ENCODE measurements at regions not wholly inside any gene's neighbourhood (a gene's known extent, or its start where the extent isn't known, plus 50 kb on each side); places are given as distances from the start of the nearest gene placed in this dataset.
A peak's percentile ranks its signal among the peaks of the same experiment; 100 is the strongest.
"Not testable (repeated sequence)": the region's sequence is repeated elsewhere in the genome, so short reads cannot be mapped to it uniquely, and the experiment has no call there.

DNA sequence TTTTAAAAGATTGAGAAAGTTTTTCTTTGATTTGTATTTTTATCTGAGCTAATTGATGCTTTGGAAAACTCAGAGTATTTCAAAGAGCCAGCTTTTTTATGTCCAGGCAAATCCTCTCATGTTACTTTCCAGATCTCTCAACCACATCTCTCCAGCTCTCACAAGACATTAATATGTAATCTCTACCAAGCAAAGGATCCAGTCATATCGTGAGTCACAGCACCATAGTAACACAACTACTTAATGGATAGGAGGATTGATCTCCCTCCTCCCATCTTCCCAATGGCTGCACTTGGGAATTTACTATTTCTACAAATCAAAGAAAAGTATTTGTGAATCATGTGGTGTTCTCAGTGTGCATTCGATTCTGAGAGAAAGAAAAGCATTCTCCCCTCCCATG is 63.3 kb downstream of the POU4F1 start:
- H3K9me3 Mint-ChIP-seq, result no peaks in the 10 kb centered on the region
- no peak overlapping the region for H3K4me3 Mint-ChIP-seq
- no peaks in the 10 kb centered on the region for H3K4me1 Mint-ChIP-seq
- Histone ChIP-seq H3K27ac (ENCODE audit: low read depth, low read length) (no peak overlapping the region), H3K4me1 (ENCODE audit: insufficient read depth, low read length) (no peaks in the 10 kb centered on the region), H3K36me3 (ENCODE audit: insufficient read depth, low read length) (no peaks in the 10 kb centered on the region), H3K4me3 (ENCODE audit: low read length) (no peak overlapping the region), H3K27me3 (ENCODE audit: insufficient read depth, low read length, poor library complexity, severe bottlenecking) (no peaks in the 10 kb centered on the region), H3K9me3 (ENCODE audit: low read length) (no peaks in the 10 kb centered on the region)
- peaks cover 2 to 13% of the 10 kb centered on the region in 2 donors for H3K27me3 Mint-ChIP-seq
- no peaks in the 10 kb centered on the region for H3K36me3 Mint-ChIP-seq
- ChIA-PET CTCF (no interaction called here), POLR2A (no interaction called here)
- no peak for DNase-seq
- H3K27ac Mint-ChIP-seq, result no peak overlapping the region

DNA sequence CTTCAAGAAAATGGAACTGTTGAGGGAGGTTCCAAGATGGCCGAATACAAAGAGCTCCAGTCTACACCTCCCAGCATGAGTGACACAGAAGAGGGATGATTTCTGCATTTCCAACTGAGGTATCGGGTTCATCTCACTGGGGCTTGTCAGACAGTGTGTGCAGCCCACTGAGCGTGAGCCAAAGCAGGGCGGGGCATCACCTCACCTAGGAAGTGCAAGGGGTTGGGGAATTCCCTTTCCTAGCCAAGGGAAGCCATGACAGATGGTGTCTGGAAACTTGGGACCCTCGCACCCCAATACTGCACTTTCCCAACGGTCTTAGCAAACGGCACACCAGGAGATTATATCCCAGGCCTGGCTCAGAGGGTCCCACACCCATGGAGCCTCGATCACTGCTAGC is 77.3 kb downstream of the POU4F1 start:
- H3K27ac ChIP-seq (ENCODE audit: low read depth, low read length); H3K4me3 ChIP-seq (ENCODE audit: low read length); DNase-seq; H3K27me3 ChIP-seq (ENCODE audit: insufficient read depth, low read length, poor library complexity, severe bottlenecking); H3K4me1 Mint-ChIP-seq; H3K27ac Mint-ChIP-seq; POLR2A ChIA-PET; H3K9me3 Mint-ChIP-seq; H3K4me1 ChIP-seq (ENCODE audit: insufficient read depth, low read length); H3K36me3 ChIP-seq (ENCODE audit: insufficient read depth, low read length); H3K36me3 Mint-ChIP-seq; H3K4me3 Mint-ChIP-seq; CTCF ChIA-PET; H3K9me3 ChIP-seq (ENCODE audit: low read length): not testable (repeated sequence)
- peaks cover 2 to 13% of the 10 kb centered on the region in 2 donors for H3K27me3 Mint-ChIP-seq

DNA sequence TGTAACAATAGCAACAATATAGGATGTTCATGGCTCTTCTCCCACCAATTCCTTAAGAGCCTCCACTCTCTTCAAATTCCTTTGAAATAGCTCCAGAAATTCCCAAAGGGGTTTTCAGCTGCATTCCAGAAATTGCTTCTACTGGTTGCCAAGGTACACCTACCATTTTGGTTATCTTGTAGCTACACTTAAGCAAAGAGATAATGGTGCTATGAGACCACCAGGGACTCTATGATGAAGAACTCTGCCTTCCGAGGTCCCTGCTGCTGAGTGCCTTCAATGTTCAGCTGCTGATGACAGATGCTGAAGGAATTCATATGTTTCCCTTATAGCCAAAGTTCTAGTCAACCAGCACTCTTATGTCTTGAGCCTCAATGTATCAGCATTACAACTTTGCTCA is 78.4 kb downstream of the POU4F1 start:
- ChIA-PET POLR2A (no interaction called here), CTCF (no interaction called here)
- Mint-ChIP-seq H3K36me3 (no peaks in the 10 kb centered on the region), H3K27ac (no peak overlapping the region), H3K9me3 (peaks cover 0 to 5% (median 3%) of the 10 kb centered on the region in 5 donors), H3K4me1 (no peaks in the 10 kb centered on the region), H3K4me3 (no peak overlapping the region), H3K27me3 (peaks cover 2 to 18% of the 10 kb centered on the region in 2 donors)
- H3K27me3 ChIP-seq (ENCODE audit: insufficient read depth, low read length, poor library complexity, severe bottlenecking), result no peaks in the 10 kb centered on the region
- H3K4me3 ChIP-seq (ENCODE audit: low read length), result no peak overlapping the region
- DNase-seq, result no peak
- H3K4me1 ChIP-seq (ENCODE audit: insufficient read depth, low read length), result no peaks in the 10 kb centered on the region
- no peaks in the 10 kb centered on the region for H3K9me3 ChIP-seq (ENCODE audit: low read length)
- no peaks in the 10 kb centered on the region for H3K36me3 ChIP-seq (ENCODE audit: insufficient read depth, low read length)
- no peak overlapping the region for H3K27ac ChIP-seq (ENCODE audit: low read depth, low read length)

DNA sequence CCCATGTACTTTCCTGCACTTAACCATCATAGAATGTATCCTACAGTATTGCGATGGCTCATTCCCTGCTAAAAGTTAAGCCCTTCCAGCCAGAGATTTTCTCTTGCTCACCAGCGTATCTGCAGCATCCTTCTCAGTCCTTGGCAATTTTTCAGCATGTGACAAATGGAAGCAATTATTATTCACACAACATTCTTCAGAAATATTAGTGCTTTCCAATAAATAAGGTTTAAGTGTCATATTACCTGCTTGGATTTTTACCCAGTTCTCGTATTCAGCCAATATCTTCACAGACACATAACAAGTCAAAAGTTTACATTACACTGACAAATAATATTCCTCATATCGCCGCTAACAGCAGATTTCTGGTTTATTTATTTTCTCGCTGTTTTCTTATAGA is 82.3 kb downstream of the POU4F1 start:
- no peak overlapping the region for H3K4me3 ChIP-seq (ENCODE audit: low read length)
- H3K9me3 ChIP-seq (ENCODE audit: low read length), result no peaks in the 10 kb centered on the region
- H3K36me3 ChIP-seq (ENCODE audit: insufficient read depth, low read length), result no peaks in the 10 kb centered on the region
- no peaks in the 10 kb centered on the region for H3K27me3 ChIP-seq (ENCODE audit: insufficient read depth, low read length, poor library complexity, severe bottlenecking)
- DNase-seq, result no peak
- Mint-ChIP-seq H3K27ac (no peak overlapping the region), H3K9me3 (peaks cover 0 to 9% (median 2%) of the 10 kb centered on the region in 5 donors), H3K36me3 (no peaks in the 10 kb centered on the region), H3K4me1 (no peaks in the 10 kb centered on the region), H3K4me3 (peak overlapping the region in 1 of 7 donors; percentile 23), H3K27me3 (peaks cover 0 to 17% of the 10 kb centered on the region in 2 donors)
- H3K27ac ChIP-seq (ENCODE audit: low read depth, low read length), result no peak overlapping the region
- ChIA-PET POLR2A (no interaction called here), CTCF (no interaction called here)
- no peaks in the 10 kb centered on the region for H3K4me1 ChIP-seq (ENCODE audit: insufficient read depth, low read length)

GRCh38 chr13:78520425-78520824 is 82.9 kb downstream of the POU4F1 start:
- POLR2A ChIA-PET, result no interaction called here
- Mint-ChIP-seq H3K36me3 (no peaks in the 10 kb centered on the region), H3K27me3 (peaks cover 0 to 13% of the 10 kb centered on the region in 2 donors), H3K27ac (no peak overlapping the region), H3K4me3 (no peak overlapping the region), H3K9me3 (peaks cover 0 to 7% (median 4%) of the 10 kb centered on the region in 5 donors), H3K4me1 (no peaks in the 10 kb centered on the region)
- H3K27me3 ChIP-seq (ENCODE audit: insufficient read depth, low read length, poor library complexity, severe bottlenecking), result no peaks in the 10 kb centered on the region
- H3K9me3 ChIP-seq (ENCODE audit: low read length), result no peaks in the 10 kb centered on the region
- H3K4me1 ChIP-seq (ENCODE audit: insufficient read depth, low read length), result no peaks in the 10 kb centered on the region
- no peaks in the 10 kb centered on the region for H3K36me3 ChIP-seq (ENCODE audit: insufficient read depth, low read length)
- no peak overlapping the region for H3K27ac ChIP-seq (ENCODE audit: low read depth, low read length)
- no peak for DNase-seq
- H3K4me3 ChIP-seq (ENCODE audit: low read length), result no peak overlapping the region
- CTCF ChIA-PET, result no interaction called here

DNA sequence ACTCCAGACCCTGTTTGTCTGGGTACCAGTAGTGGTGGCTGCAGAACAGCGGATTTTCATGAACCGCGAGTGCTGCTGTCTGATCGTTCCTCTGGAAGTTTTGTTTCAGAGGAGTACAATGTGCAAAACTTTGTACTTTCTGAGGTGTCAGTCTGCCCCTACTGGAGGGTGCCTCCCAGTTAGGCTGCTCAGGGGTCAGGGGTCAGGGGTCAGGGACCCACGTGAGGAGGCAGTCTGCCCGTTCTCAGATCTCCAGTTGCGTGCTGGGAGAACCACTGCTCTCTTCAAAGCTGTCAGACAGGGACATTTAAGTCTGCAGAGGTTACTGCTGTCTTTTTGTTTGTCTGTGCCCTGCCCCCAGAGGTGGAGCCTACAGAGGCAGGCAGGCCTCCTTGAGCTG is 84.9 kb downstream of the POU4F1 start:
- H3K4me1 ChIP-seq (ENCODE audit: insufficient read depth, low read length); H3K9me3 ChIP-seq (ENCODE audit: low read length); H3K27ac Mint-ChIP-seq; H3K27me3 ChIP-seq (ENCODE audit: insufficient read depth, low read length, poor library complexity, severe bottlenecking); CTCF ChIA-PET; H3K36me3 ChIP-seq (ENCODE audit: insufficient read depth, low read length); H3K27me3 Mint-ChIP-seq; H3K4me3 ChIP-seq (ENCODE audit: low read length); H3K4me3 Mint-ChIP-seq; POLR2A ChIA-PET; H3K4me1 Mint-ChIP-seq; H3K9me3 Mint-ChIP-seq; H3K27ac ChIP-seq (ENCODE audit: low read depth, low read length); H3K36me3 Mint-ChIP-seq; DNase-seq: not testable (repeated sequence)

- Mint-ChIP-seq H3K9me3 (peaks cover 0 to 5% (median 3%) of the 10 kb centered on the region in 5 donors), H3K27me3 (peaks cover 0 to 1% of the 10 kb centered on the region in 2 donors), H3K27ac (no peak overlapping the region), H3K4me3 (no peak overlapping the region), H3K4me1 (no peaks in the 10 kb centered on the region), H3K36me3 (no peaks in the 10 kb centered on the region)
- DNase-seq, result no peak
- Histone ChIP-seq H3K27me3 (ENCODE audit: insufficient read depth, low read length, poor library complexity, severe bottlenecking) (no peaks in the 10 kb centered on the region), H3K4me3 (ENCODE audit: low read length) (no peak overlapping the region), H3K36me3 (ENCODE audit: insufficient read depth, low read length) (no peaks in the 10 kb centered on the region), H3K27ac (ENCODE audit: low read depth, low read length) (no peak overlapping the region), H3K4me1 (ENCODE audit: insufficient read depth, low read length) (no peaks in the 10 kb centered on the region), H3K9me3 (ENCODE audit: low read length) (no peaks in the 10 kb centered on the region)
- CTCF ChIA-PET, result no interaction called here
- POLR2A ChIA-PET, result no interaction called here
Observed at GRCh38 chr13:78499802-78500201, 103.5 kb downstream of the POU4F1 start.

- ChIA-PET CTCF (no interaction called here), POLR2A (no interaction called here)
- Histone ChIP-seq H3K27ac (ENCODE audit: low read depth, low read length) (no peak overlapping the region), H3K36me3 (ENCODE audit: insufficient read depth, low read length) (no peaks in the 10 kb centered on the region), H3K27me3 (ENCODE audit: insufficient read depth, low read length, poor library complexity, severe bottlenecking) (no peaks in the 10 kb centered on the region), H3K9me3 (ENCODE audit: low read length) (no peaks in the 10 kb centered on the region), H3K4me3 (ENCODE audit: low read length) (no peak overlapping the region), H3K4me1 (ENCODE audit: insufficient read depth, low read length) (no peaks in the 10 kb centered on the region)
- Mint-ChIP-seq H3K9me3 (peaks cover 0 to 5% (median 3%) of the 10 kb centered on the region in 5 donors), H3K36me3 (no peaks in the 10 kb centered on the region), H3K27ac (no peak overlapping the region), H3K4me1 (no peaks in the 10 kb centered on the region), H3K27me3 (peaks cover 0 to 1% of the 10 kb centered on the region in 2 donors), H3K4me3 (no peak overlapping the region)
- DNase-seq, result no peak
Observed at GRCh38 chr13:78497702-78498355, 105.5 kb downstream of the POU4F1 start.

DNA sequence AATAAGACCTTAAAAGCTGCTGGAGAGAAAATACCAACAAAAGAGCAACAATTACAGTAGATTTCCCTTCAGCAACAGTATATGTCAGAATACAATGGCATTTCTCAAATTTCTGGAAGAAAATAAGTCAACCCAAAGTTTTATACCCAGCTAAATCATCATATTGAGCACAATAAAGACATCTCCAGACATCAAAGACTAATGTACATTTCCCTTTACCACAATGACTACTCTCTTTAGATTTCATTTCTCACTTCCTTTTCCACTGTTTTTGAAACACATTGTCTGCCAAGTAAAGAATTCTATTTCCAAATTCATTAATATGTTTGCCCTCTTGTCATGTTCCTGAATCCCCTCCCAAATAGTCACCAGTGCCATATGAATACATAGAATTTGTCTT is 111.4 kb downstream of the POU4F1 start:
- Histone ChIP-seq H3K36me3 (ENCODE audit: insufficient read depth, low read length) (no peaks in the 10 kb centered on the region), H3K27me3 (ENCODE audit: insufficient read depth, low read length, poor library complexity, severe bottlenecking) (no peaks in the 10 kb centered on the region), H3K4me1 (ENCODE audit: insufficient read depth, low read length) (no peaks in the 10 kb centered on the region), H3K9me3 (ENCODE audit: low read length) (no peaks in the 10 kb centered on the region), H3K4me3 (ENCODE audit: low read length) (no peak overlapping the region), H3K27ac (ENCODE audit: low read depth, low read length) (no peak overlapping the region)
- Mint-ChIP-seq H3K4me1 (no peaks in the 10 kb centered on the region), H3K4me3 (no peak overlapping the region), H3K27me3 (peaks cover 0 to 3% of the 10 kb centered on the region in 2 donors), H3K9me3 (peaks cover 0 to 9% (median 7%) of the 10 kb centered on the region in 5 donors), H3K27ac (no peak overlapping the region), H3K36me3 (no peaks in the 10 kb centered on the region)
- DNase-seq, result no peak
- ChIA-PET CTCF (no interaction called here), POLR2A (no interaction called here)
